ENCODE measurements at regions not wholly inside any gene's neighbourhood (a gene's known extent, or its start where the extent isn't known, plus 50 kb on each side); places are given as distances from the start of the nearest gene placed in this dataset.

DNA sequence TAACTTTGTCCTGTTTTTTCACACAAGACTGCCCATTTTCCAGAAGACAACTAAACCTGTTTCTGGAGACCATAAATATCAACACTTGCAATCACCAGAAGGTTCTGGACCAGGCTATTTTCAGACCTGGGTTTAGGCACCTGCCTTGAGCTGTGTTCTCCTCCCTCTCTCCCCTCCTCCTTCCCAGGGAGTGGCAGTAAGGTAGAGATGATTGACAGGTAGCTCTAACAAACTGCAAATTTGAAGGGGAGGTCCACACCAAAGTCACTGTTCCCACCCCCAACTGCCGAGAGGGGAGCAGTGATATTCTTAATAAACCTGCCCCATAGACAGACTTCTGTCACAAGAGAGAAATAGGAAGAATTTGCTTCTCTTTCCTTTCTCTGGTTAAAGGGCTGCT, 91.2 kb upstream of the BACH2 start:
- TF ChIP-seq, protein P1, sequence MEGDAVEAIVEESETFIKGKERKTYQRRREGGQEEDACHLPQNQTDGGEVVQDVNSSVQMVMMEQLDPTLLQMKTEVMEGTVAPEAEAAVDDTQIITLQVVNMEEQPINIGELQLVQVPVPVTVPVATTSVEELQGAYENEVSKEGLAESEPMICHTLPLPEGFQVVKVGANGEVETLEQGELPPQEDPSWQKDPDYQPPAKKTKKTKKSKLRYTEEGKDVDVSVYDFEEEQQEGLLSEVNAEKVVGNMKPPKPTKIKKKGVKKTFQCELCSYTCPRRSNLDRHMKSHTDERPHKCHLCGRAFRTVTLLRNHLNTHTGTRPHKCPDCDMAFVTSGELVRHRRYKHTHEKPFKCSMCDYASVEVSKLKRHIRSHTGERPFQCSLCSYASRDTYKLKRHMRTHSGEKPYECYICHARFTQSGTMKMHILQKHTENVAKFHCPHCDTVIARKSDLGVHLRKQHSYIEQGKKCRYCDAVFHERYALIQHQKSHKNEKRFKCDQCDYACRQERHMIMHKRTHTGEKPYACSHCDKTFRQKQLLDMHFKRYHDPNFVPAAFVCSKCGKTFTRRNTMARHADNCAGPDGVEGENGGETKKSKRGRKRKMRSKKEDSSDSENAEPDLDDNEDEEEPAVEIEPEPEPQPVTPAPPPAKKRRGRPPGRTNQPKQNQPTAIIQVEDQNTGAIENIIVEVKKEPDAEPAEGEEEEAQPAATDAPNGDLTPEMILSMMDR (IDR thresholded peaks at IDR 0.05; ENCODE audit: borderline replicate concordance) = no peak
- intact Hi-C loops (cut with micrococcal nuclease) = no loop called here
- Histone ChIP-seq H3K27me3 (ENCODE audit: low read depth) (peaks cover 14% of the 10 kb centered on the region), H3K4me1 (no peaks in the 10 kb centered on the region), H3K9me3 (replicated peaks) (no peaks in the 10 kb centered on the region), H3K27ac (replicated peaks) (no peak overlapping the region), H3K36me3 (no peaks in the 10 kb centered on the region), H3K4me3 (no peak overlapping the region)
- DNase-seq = no peak

DNA sequence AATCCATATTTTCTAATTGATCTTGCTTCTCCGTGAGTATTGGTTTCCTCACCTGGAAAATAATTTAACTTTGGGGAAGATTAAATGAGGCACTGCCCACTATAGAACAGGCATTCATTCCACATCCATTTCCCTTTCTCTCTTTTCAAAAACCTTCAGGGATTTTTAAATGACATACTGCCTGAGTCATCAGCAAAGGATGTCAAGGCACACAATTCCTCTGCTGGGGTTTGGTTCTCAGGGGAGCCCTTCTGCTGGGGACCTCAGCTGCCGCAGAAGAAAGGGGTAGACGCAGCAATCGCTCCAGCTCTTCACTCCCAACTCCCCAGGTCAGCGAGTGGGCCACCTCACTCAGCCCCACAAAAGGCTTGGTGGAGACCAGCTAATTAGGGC, 90.7 kb upstream of the BACH2 start:
- H3K4me1 ChIP-seq = no peaks in the 10 kb centered on the region
- no peaks in the 10 kb centered on the region for H3K9me3 ChIP-seq (replicated peaks)
- H3K36me3 ChIP-seq = no peaks in the 10 kb centered on the region
- no peak overlapping the region for H3K27ac ChIP-seq (replicated peaks)
- intact Hi-C loops (cut with micrococcal nuclease) = no loop called here
- TF ChIP-seq, protein P1 (IDR thresholded peaks at IDR 0.05; ENCODE audit: borderline replicate concordance) = no peak
- H3K27me3 ChIP-seq (ENCODE audit: low read depth) = peaks cover 14% of the 10 kb centered on the region
- no peak overlapping the region for H3K4me3 ChIP-seq
- no peak for DNase-seq

DNA sequence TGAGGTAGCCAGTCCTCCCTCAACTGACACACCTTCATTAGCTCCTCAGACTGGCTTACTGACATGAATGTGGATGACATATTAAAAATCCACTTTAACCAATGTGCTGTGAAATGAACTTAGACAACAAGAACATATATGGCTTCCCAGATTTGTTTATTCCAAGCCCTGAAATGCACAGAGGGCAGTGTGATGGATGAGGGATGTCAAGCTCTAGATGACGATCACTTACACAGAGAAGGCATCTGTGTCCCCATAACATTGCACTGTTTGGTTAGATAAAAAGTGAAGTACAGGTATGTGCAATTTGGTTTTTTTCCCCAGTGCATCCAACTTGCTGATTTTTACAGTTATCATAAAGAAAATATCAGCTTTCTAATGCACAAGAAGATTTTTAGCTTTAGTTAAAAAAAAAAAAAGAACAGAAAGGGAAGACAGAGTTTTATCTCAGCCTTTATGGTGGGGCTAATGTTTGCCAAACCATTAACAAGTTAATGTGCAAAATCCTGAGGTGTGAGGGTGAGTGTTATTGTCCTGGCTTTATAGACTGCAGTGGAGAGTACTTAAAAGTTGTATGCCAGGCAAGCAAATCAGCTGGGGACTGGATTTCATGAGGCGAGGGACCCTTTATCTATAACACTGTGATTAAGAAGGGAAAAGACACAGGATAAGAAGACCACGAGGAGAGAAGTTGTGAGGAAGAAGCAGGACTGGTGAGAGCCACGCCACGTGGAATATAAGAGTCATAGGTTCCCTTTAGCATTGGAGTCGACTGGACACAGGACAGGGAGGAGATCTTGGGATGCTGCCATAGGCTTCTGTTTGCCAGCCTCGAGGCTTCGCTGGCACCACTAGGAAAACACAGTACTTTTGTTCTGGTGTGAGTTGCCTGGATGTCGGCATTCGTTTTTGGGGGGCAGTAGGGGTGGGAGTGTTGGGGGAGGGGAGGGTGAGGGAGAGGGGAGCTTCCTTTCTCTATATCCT, 90.0 kb upstream of the BACH2 start:
- no peak for DNase-seq
- no peak overlapping the region for H3K27ac ChIP-seq (replicated peaks)
- no peaks in the 10 kb centered on the region for H3K4me1 ChIP-seq
- no peak overlapping the region for H3K4me3 ChIP-seq
- H3K9me3 ChIP-seq (replicated peaks) = no peaks in the 10 kb centered on the region
- TF ChIP-seq, protein P1 (IDR thresholded peaks at IDR 0.05; ENCODE audit: borderline replicate concordance) = no peak
- H3K36me3 ChIP-seq = no peaks in the 10 kb centered on the region
- peaks cover 14% of the 10 kb centered on the region for H3K27me3 ChIP-seq (ENCODE audit: low read depth)
- intact Hi-C loops (cut with micrococcal nuclease) = no loop called here

DNA sequence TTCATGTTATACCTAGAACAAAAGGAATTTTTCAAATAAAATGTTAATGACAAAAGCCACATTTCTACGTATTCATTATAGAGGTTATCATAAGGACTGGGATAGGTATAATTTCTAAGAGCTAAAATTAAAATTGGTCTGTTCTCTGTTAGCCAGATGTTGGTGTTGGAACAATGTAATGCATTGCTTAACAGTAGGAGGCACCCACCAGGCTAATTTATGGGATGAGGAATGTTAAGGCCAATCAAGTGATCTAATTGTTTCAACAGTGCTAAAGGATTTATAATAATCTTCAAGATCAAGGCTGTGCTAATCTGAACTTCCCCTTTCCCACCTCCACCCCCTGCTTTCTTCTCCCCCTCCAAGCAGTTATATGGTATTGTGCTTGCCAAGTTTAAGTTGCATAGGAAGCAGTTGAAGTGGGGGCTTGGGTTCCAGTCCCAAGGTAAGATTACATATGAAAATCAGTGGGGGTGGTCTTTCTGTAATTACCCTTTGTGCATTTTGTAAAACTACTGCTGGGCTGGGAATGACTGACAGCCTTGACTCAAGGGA, 89.2 kb upstream of the BACH2 start:
- Histone ChIP-seq H3K36me3 (no peaks in the 10 kb centered on the region), H3K4me3 (no peak overlapping the region), H3K27me3 (ENCODE audit: low read depth) (peaks cover 14% of the 10 kb centered on the region), H3K27ac (replicated peaks) (no peak overlapping the region), H3K4me1 (no peaks in the 10 kb centered on the region), H3K9me3 (replicated peaks) (no peaks in the 10 kb centered on the region)
- TF ChIP-seq, protein P1 (IDR thresholded peaks at IDR 0.05; ENCODE audit: borderline replicate concordance) = no peak
- DNase-seq = no peak
- intact Hi-C loops (cut with micrococcal nuclease) = no loop called here

DNA sequence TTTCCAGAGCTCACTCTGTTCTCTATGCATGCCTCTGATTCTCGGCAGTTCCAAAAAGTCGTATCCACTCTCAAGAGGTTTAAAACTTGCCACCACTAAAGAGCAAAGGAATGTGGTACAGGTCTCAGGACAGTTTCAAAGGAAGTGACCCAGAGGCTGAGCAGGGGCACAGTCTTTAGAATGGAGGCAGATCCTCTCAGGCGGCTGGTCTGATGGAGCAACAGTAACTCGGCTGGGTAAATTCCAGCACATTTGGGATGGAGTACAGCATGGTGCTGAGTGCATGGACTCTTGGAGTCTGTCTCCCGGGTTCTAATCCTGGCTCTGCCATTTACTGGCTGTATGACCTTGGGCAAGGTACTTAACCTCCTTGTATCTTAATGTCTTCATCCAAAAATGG, 88.1 kb upstream of the BACH2 start:
- no peaks in the 10 kb centered on the region for H3K9me3 ChIP-seq (replicated peaks)
- no peak for DNase-seq
- no peak overlapping the region for H3K4me3 ChIP-seq
- H3K27me3 ChIP-seq (ENCODE audit: low read depth) = peaks cover 14% of the 10 kb centered on the region
- no peaks in the 10 kb centered on the region for H3K4me1 ChIP-seq
- no peak overlapping the region for H3K27ac ChIP-seq (replicated peaks)
- H3K36me3 ChIP-seq = no peaks in the 10 kb centered on the region
- TF ChIP-seq, protein P1 (IDR thresholded peaks at IDR 0.05; ENCODE audit: borderline replicate concordance) = no peak
- intact Hi-C loops (cut with micrococcal nuclease) = no loop called here
